IMR-90 (cell line): ENCODE measurements at regions not wholly inside any gene's neighbourhood (a gene's known extent, or its start where the extent isn't known, plus 50 kb on each side); places are given as distances from the start of the nearest gene placed in this dataset.

Experiments
- ATAC-seq: fragments of 200-7000 bp; cut with Tn5 transposase; 2 replicates; pipeline ENCODE4 v1.9.1; 2020; ENCODE audit warnings: low read depth, mild to moderate bottlenecking, moderate library complexity
- BruUV-seq: library from RNA; stranded (reverse); fragments of 400-500 nt; replicated peaks from 2 replicates; lab custom pipeline; 2021; lab: Mats Ljungman, UMichigan
- CTCF ChIA-PET: fragments of 300-600 bp; formaldehyde crosslinking; extraction: SDS; loops from one replicate; lab custom pipeline; 2021; ENCODE audit warnings: antibody characterized with exemption; lab: Yijun Ruan, JAX
- POLR2A ChIA-PET: fragments of 300-600 bp; sonication (Branson Sonifier 250); formaldehyde crosslinking; loops from one replicate; lab custom pipeline; 2022; ENCODE audit warnings: antibody characterized with exemption; ENCODE audit not compliant: unreplicated experiment; lab: Charles Lee
- DNase-seq: peaks from one replicate; pipeline ENCODE4 v3.0.0; 2013
- H2AFZ ChIP-seq: replicated peaks from 2 replicates; pipeline ENCODE3; 2013; ENCODE audit warnings: low read length, mild to moderate bottlenecking; ENCODE audit not compliant: poor library complexity
- H2AK5ac ChIP-seq: 2 replicates; pipeline ENCODE4 v1.6.1; 2013; ENCODE audit warnings: low read depth, low read length, inconsistent platforms
- H2AK9ac ChIP-seq: replicated peaks from 2 replicates; pipeline ENCODE3; 2013; ENCODE audit warnings: mild to moderate bottlenecking, low read depth, low read length, moderate library complexity; ENCODE audit not compliant: poor library complexity
- H2BK120ac ChIP-seq: 2 replicates; pipeline ENCODE4 v1.6.1; 2013; ENCODE audit warnings: low read depth, low read length, inconsistent platforms
- H2BK15ac ChIP-seq: 3 replicates; pipeline ENCODE4 v1.6.1; 2013; ENCODE audit warnings: low read depth, low read length, inconsistent platforms
- H2BK20ac ChIP-seq: 2 replicates; pipeline ENCODE4 v1.6.1; 2013; ENCODE audit warnings: low read depth, mild to moderate bottlenecking, inconsistent platforms, low read length, moderate library complexity
- H2BK5ac ChIP-seq: 2 replicates; pipeline ENCODE4 v1.6.1; 2013; ENCODE audit warnings: mild to moderate bottlenecking, low read depth, low read length, inconsistent platforms; ENCODE audit not compliant: poor library complexity, severe bottlenecking
- H3K14ac ChIP-seq: replicated peaks from 2 replicates; pipeline ENCODE4 v1.6.1; 2013; ENCODE audit warnings: low read depth, low read length, inconsistent platforms
- H3K18ac ChIP-seq: 2 replicates; pipeline ENCODE4 v1.6.1; 2013; ENCODE audit warnings: low read depth, low read length, control low read depth
- H3K23ac ChIP-seq: 2 replicates; pipeline ENCODE4 v1.6.1; 2013; ENCODE audit warnings: low read depth, low read length, inconsistent platforms
- H3K27ac ChIP-seq: 2 replicates; pipeline ENCODE4 v1.5.1; 2013; ENCODE audit warnings: mild to moderate bottlenecking, control low read depth, low read length; ENCODE audit not compliant: insufficient read depth
- H3K27me3 ChIP-seq: 2 replicates; pipeline ENCODE4 v1.6.1; 2013; ENCODE audit warnings: low read length; ENCODE audit not compliant: control insufficient read depth, insufficient read depth
- H3K36me3 ChIP-seq: 2 replicates; pipeline ENCODE4 v1.6.1; 2013; ENCODE audit warnings: low read length, mixed read lengths; ENCODE audit not compliant: control insufficient read depth, insufficient read depth
- H3K4ac ChIP-seq: 2 replicates; pipeline ENCODE4 v1.6.1; 2013; ENCODE audit warnings: low read depth, low read length, inconsistent platforms
- H3K4me1 ChIP-seq: 2 replicates; pipeline ENCODE4 v1.6.1; 2013; ENCODE audit warnings: low read length, mixed read lengths; ENCODE audit not compliant: control insufficient read depth, insufficient read depth
- H3K4me2 ChIP-seq: 2 replicates; pipeline ENCODE4 v1.6.1; 2013; ENCODE audit warnings: low read depth, mild to moderate bottlenecking, control low read depth, low read length, moderate library complexity
- H3K4me3 ChIP-seq: 2 replicates; pipeline ENCODE4 v1.5.1; 2013; ENCODE audit warnings: low read depth, mild to moderate bottlenecking, control low read depth, low read length, moderate library complexity; ENCODE audit not compliant: insufficient read depth
- H3K56ac ChIP-seq: 2 replicates; pipeline ENCODE4 v1.6.1; 2013; ENCODE audit warnings: low read length, inconsistent platforms; ENCODE audit not compliant: insufficient read depth; ENCODE audit errors: extremely low read depth
- H3K79me1 ChIP-seq, 2 experiments: 2 replicates each; pipeline ENCODE4 v1.6.1; 2013; ENCODE audit warnings: low read length in 2 of 2, inconsistent platforms in 1 of 2, low read depth in 1 of 2
- H3K9ac ChIP-seq: 2 replicates; pipeline ENCODE4 v1.6.1; 2013; ENCODE audit warnings: low read depth, low read length, control low read depth
- H3K9me1 ChIP-seq: 2 replicates; pipeline ENCODE4 v1.6.1; 2013; ENCODE audit warnings: low read length, inconsistent platforms; ENCODE audit not compliant: insufficient read depth
- H3K9me3 ChIP-seq: 2 replicates; pipeline ENCODE4 v1.6.1; 2013; ENCODE audit warnings: low read length; ENCODE audit not compliant: control insufficient read depth, insufficient read depth
- H4K20me1 ChIP-seq: 2 replicates; pipeline ENCODE4 v1.6.1; 2013; ENCODE audit warnings: low read length, inconsistent platforms; ENCODE audit not compliant: insufficient read depth
- H4K5ac ChIP-seq: 2 replicates; pipeline ENCODE4 v1.6.1; 2013; ENCODE audit warnings: mild to moderate bottlenecking, low read depth, low read length, control low read depth
- H4K8ac ChIP-seq, 2 experiments: 2 replicates each; pipeline ENCODE4 v1.6.1; 2013; ENCODE audit warnings: low read depth in 2 of 2, low read length in 2 of 2, control low read depth in 1 of 2, inconsistent platforms in 1 of 2
- H4K91ac ChIP-seq: 2 replicates; pipeline ENCODE4 v1.6.1; 2013; ENCODE audit warnings: low read depth, low read length, inconsistent platforms; ENCODE audit not compliant: insufficient read depth
- CEBPB ChIP-seq: IDR thresholded peaks from 2 replicates; pipeline ENCODE4 v1.6.1; 2012; ENCODE audit warnings: low read depth, low read length, improper control_type of control experiment
- WGBS, 2 experiments: methylation state at CpG; one replicate each; pipeline versions ENCODE4 v1.1.5 to v1.1.7; 2013; ENCODE audit warnings: missing lambda C conversion rate in 2 of 2; ENCODE audit not compliant: insufficient read length in 1 of 2; ENCODE audit errors: extremely low coverage in 2 of 2; 5-methylcytosine and 5-hydroxymethylcytosine counted together
- dilution Hi-C: fragments of 300-500 bp; cut with HindIII; formaldehyde crosslinking; loops from one replicate; pipeline ENCODE4 v1.14.3; 2018; ENCODE audit warnings: low sequenced_read_pairs; ENCODE audit not compliant: unreplicated experiment
- in situ Hi-C: fragments of 300-500 bp; cut with MboI; formaldehyde crosslinking; loops from 3 replicates; pipeline ENCODE4 v1.14.3; 2019; ENCODE audit warnings: low sequenced_read_pairs, inconsistent platforms, mixed read lengths
- intact Hi-C: fragments of 100-400 bp; cut with micrococcal nuclease; formaldehyde crosslinking; loops from 2 replicates; pipeline ENCODE4 v1.10.0; 2022

- Histone ChIP-seq H2BK20ac (no peak overlapping the region), H2AK9ac (no peak overlapping the region), H3K18ac (no peak overlapping the region), H4K91ac (no peak overlapping the region), H3K9ac (no peak overlapping the region), H3K23ac (no peak overlapping the region), H3K27me3 (peaks cover 10% of the 10 kb centered on the region), H2BK120ac (no peak overlapping the region), H4K5ac (no peak overlapping the region), H4K8ac (no peak overlapping the region), H3K4me1 (peaks cover under 1% of the 10 kb centered on the region; the same call in 1 of the 2 replicates), H3K79me1 (no peaks in the 10 kb centered on the region), H3K4me3 (no peak overlapping the region), H2AFZ (no peak overlapping the region), H3K9me3 (peaks cover 5% of the 10 kb centered on the region; the same call in 1 of the 2 replicates), H4K20me1 (no peaks in the 10 kb centered on the region), H2AK5ac (no peak overlapping the region), H3K4ac (no peak overlapping the region), H3K14ac (no peak overlapping the region), H2BK5ac (no peak overlapping the region), H3K4me2 (no peak overlapping the region), H3K56ac (no peak overlapping the region), H2BK15ac (no peak overlapping the region), H3K36me3 (no peaks in the 10 kb centered on the region), H3K9me1 (no peaks in the 10 kb centered on the region), H3K27ac (no peak overlapping the region)
- dilution Hi-C loops = no loop called here
- TF ChIP-seq CEBPB = no peak
- intact Hi-C loops = no loop called here
- in situ Hi-C loops = no loop called here
- no peak for ATAC-seq
- 83% methylated on average over 2 of the region's 3 CpGs; no CpG with 5 or more reads in 1 of the 2 experiments for WGBS, 2 experiments
- no peak for DNase-seq
- BruUV-seq = no TSS peak
- POLR2A ChIA-PET = no interaction called here
- CTCF ChIA-PET = interaction anchor here (0.6 kb wide), 1 partner anchor 25 kb away, joined by 6 read pairs; no protein-coding TSS in a partner anchor
Observed at GRCh38 chr6:4296552-4296951, 161.2 kb upstream of the ECI2 start.
